ENCODE measurements at regions not wholly inside any gene's neighbourhood (a gene's known extent, or its start where the extent isn't known, plus 50 kb on each side); places are given as distances from the start of the nearest gene placed in this dataset.

- DNase-seq (ENCODE audit: low read depth, low spot score): peak; percentile 45
- POLR2A ChIA-PET: no interaction called here
- H3K4me3 ChIP-seq (ENCODE audit: low read depth, low read length): no peak overlapping the region
- no peak for TF ChIP-seq CTCF (IDR thresholded peaks at IDR 0.05; ENCODE audit: insufficient read depth, low read length, missing control alignments)
- CTCF ChIA-PET: interaction anchor here (1.0 to 1.5 kb wide), 2 partner anchors 151 to 335 kb away, joined by 3 to 4 read pairs; no protein-coding TSS in a partner anchor
Measured at GRCh38 chr13:44819245-44819644, 170.0 kb downstream of the NUFIP1 start.

- ChIA-PET CTCF (interaction anchor here (0.5 to 1.0 kb wide), 2 partner anchors 98 to 335 kb away, joined by 3 to 4 read pairs; no protein-coding TSS in a partner anchor), POLR2A (no interaction called here)
- DNase-seq (ENCODE audit: low read depth, low spot score): no peak
- no peak overlapping the region for H3K4me3 ChIP-seq (ENCODE audit: low read depth, low read length)
- no peak for TF ChIP-seq CTCF (IDR thresholded peaks at IDR 0.05; ENCODE audit: insufficient read depth, low read length, missing control alignments)
Measured at GRCh38 chr13:44818428-44818827, 170.8 kb downstream of the NUFIP1 start.

- POLR2A ChIA-PET: no interaction called here
- H3K4me3 ChIP-seq (ENCODE audit: low read depth, low read length): no peak overlapping the region
- CTCF ChIA-PET: interaction anchor here (0.5 kb wide), 1 partner anchor 98 kb away, joined by 3 read pairs; no protein-coding TSS in a partner anchor
- DNase-seq (ENCODE audit: low read depth, low spot score): no peak
- TF ChIP-seq CTCF (IDR thresholded peaks at IDR 0.05; ENCODE audit: insufficient read depth, low read length, missing control alignments): no peak
Measured at GRCh38 chr13:44818016-44818415, 171.3 kb downstream of the NUFIP1 start.

GRCh38 chr13:44817131-44817671, 172.1 kb downstream of the NUFIP1 start:
- no peak for DNase-seq (ENCODE audit: low read depth, low spot score)
- POLR2A ChIA-PET: interaction anchor here (0.8 kb wide), 1 partner anchor 104 kb away, joined by 7 read pairs; no protein-coding TSS in a partner anchor
- CTCF ChIA-PET: interaction anchor here (0.8 to 2.8 kb wide), 7 partner anchors 7 to 912 kb away, joined by 3 to 15 read pairs (median 4); no protein-coding TSS in a partner anchor
- TF ChIP-seq CTCF (IDR thresholded peaks at IDR 0.05; ENCODE audit: insufficient read depth, low read length, missing control alignments): no peak
- H3K4me3 ChIP-seq (ENCODE audit: low read depth, low read length): no peak overlapping the region

- no peak for DNase-seq (ENCODE audit: low read depth, low spot score)
- no peak for TF ChIP-seq CTCF (IDR thresholded peaks at IDR 0.05; ENCODE audit: insufficient read depth, low read length, missing control alignments)
- ChIA-PET POLR2A (interaction anchor here (0.8 kb wide), 1 partner anchor 103 kb away, joined by 7 read pairs; no protein-coding TSS in a partner anchor), CTCF (interaction anchor here (0.8 to 2.8 kb wide), 8 partner anchors 8 to 911 kb away, joined by 3 to 15 read pairs (median 4); no protein-coding TSS in a partner anchor)
- H3K4me3 ChIP-seq (ENCODE audit: low read depth, low read length): no peak overlapping the region
Measured at GRCh38 chr13:44816701-44817100, 172.6 kb downstream of the NUFIP1 start.

GRCh38 chr13:44815623-44816022, 173.6 kb downstream of the NUFIP1 start:
- CTCF ChIA-PET: interaction anchor here (0.6 to 2.8 kb wide), 4 partner anchors 9 to 333 kb away, joined by 3 to 15 read pairs (median 4); no protein-coding TSS in a partner anchor
- no peak overlapping the region for H3K4me3 ChIP-seq (ENCODE audit: low read depth, low read length)
- POLR2A ChIA-PET: interaction anchor here (0.6 kb wide), 1 partner anchor 15 kb away, joined by 3 read pairs; no protein-coding TSS in a partner anchor
- peak; percentile 90 for DNase-seq (ENCODE audit: low read depth, low spot score)
- TF ChIP-seq CTCF (IDR thresholded peaks at IDR 0.05; ENCODE audit: insufficient read depth, low read length, missing control alignments): no peak
